G401.6 (cell line): ENCODE measurements at regions not wholly inside any gene's neighbourhood (a gene's known extent, or its start where the extent isn't known, plus 50 kb on each side); places are given as distances from the start of the nearest gene placed in this dataset.
"Not testable (repeated sequence)": the region's sequence is repeated elsewhere in the genome, so short reads cannot be mapped to it uniquely, and the experiment has no call there.

Source experiments
- FAIRE-seq: peaks from 2 replicates; lab custom pipeline; 2012; peaks lifted over from hg19 to GRCh38; lab: Jason Lieb, UNC

- no peak for FAIRE-seq
Observed at GRCh38 chr10:65375528-65375927, 1550.3 kb upstream of the LRRTM3 start.

DNA sequence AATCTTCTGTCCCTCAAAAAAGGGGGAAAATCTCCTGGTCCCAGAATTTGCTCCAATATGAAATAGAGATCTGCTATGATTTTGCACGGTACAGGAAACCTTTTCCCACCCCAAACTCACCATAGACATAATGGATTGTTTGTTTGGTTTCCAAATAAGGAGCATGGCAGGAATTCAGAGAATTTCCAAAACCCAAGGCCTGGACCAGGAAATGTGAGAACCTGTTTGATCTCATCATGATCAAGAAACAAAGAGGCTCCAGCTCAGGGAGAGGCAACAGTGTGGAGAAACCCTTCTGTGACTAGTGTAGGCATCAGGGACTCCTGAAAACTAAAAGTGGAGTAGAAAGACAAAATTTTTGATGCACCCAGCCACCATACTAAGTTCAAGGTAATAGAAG, 1548.1 kb upstream of the LRRTM3 start:
- no peak for FAIRE-seq

DNA sequence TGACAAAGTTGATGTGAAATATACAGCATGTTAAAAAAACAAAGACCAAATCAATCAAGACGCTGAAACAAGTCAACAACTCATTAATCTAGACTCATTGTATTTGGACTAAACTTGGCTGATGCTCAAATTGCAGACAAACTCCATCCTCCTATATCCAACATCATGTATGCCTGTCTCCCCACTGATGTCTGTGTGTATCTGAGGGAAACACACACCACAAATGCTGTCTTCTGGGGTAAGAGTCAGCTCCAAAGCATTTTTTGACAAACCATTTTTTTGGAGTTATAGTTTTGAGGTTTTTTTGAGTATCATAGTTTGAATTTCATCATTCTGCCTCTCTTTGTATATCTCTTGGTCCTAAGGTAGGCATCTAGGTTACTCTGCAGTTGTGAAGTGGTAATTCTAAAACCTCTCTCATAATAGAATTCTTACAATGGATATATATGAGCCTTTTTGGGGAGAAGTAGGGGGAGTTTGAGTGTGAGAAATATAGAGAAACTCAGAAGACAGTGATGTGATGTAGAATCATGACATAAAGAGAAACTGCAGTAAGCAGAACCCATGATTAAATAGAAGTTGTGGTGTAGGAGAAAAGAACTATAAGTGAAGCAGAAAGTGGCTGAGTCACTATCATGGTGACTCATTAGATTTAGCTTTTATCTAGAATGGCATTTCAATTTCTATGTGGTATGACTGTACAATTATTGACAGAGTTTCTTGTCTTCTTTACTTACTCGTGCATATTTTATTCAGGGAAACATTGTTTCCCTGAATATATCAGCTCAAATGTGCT, 1531.1 kb upstream of the LRRTM3 start:
- FAIRE-seq: no peak

DNA sequence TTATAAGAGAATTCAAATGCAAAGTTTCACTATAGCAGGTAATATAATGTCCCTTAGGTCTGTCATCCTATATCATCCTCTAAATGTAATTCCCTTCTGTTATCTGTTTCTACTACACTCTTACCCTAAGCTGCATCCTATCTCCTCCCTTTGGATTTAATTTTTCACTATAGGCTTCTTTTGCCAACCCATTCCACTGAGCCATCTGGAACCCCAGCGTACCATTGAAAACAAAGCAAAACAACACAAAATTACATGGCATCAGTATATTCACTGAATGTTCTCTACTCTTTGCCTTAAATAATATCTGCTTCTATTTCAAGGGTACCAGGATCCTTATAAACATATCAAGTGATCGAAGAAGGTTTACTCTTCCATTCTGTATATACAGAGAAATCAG, 1530.2 kb upstream of the LRRTM3 start:
- no peak for FAIRE-seq

- FAIRE-seq: no peak
Observed at GRCh38 chr10:65396997-65397396, 1528.8 kb upstream of the LRRTM3 start.

GRCh38 chr10:65408401-65408800, 1517.4 kb upstream of the LRRTM3 start:
- no peak for FAIRE-seq

DNA sequence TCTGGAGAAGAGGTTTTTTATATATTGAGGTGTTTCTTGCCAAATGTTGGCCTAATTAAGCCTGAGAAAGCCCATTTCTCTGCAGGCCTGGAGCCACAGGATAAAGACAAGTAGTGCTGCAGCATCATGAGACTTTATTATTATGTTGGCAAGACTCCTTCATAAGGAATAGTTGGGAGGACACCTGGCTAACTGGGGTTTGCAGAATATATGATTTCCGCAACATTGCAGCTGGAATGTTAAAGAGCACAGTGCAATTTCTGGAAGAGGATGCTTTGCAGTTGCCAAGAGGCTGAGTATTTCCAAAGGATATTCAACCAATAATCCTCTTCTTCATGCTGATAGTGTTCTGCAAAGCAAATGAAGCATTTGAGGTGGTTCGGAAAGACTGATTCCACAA, 1512.8 kb upstream of the LRRTM3 start:
- no peak for FAIRE-seq

DNA sequence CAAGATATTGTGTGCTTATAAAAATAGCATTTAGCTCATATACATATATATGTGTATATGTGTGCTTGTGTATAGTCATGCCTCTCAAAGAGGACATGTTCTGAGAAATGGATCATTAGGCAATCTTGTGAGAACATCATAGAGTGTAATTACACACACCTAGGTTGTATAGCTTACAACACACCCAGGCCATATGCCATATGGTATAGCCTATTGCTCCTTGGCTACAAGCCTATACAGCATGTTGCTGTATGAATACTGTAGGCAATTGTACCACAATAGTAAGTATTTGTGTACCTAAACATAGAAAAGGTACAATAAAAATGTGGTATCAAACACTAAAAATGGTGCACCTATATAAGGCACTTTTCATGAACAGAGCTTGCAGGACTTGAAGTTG, 1510.5 kb upstream of the LRRTM3 start:
- no peak for FAIRE-seq

GRCh38 chr10:65416094-65416493, 1509.7 kb upstream of the LRRTM3 start:
- no peak for FAIRE-seq

- FAIRE-seq: no peak
Observed at GRCh38 chr10:65419629-65420028, 1506.2 kb upstream of the LRRTM3 start.

DNA sequence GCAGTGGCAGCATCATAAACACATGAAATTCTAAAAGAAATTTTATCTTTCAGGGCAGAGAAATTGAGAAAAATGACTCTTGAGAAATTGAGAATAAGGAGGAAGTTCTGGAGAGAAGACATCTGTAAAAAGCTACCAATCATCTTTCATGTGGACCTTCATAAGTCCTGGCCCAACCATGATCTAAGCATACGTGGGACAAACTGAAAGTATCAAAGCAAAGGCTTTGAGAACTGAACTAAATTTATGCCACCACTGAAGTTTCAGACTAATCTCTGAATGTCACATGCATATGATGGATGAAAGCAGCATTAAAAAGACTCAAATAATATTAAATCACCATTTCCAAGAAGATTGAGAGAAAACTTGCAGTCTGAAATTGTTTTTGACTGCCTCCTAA, 1502.8 kb upstream of the LRRTM3 start:
- FAIRE-seq: no peak

DNA sequence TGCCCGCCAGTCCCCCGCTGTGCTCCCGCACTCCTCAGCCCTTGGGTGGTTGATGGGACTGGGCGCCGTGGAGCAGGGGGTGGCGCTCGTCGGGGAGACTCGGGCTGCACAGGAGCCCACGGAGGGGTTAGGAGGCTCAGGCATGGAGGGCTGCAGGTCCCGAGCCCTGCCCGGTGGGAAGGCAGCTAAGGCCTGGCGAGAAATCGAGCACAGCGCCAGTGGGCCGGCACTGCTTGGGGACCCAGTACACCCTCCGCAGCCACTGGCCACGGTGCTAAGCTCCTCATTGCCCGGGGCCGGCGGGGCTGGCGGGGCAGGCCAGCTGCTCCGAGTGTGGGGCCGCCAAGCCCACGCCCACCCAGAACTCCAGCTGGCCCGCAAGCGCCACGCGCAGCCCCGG, 1496.5 kb upstream of the LRRTM3 start:
- not testable (repeated sequence) for FAIRE-seq

DNA sequence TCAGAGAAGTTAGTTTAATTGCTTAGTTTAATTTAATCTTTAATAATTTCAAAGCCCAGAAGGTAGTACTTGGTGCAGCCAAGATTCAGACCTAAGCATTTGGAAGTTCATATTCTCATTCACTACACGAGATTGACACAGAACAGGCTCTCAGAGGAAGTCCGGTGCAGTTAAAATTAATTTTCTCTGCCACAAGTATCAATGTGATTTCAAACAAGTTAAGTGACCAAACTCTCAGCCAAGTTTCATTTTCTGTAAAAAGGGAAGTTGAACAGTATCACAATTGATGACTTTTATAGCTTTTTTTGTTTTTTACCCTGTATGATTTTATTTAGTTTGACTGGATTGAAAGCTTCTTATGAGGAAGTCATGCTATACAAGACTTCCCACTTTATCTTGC, 1494.9 kb upstream of the LRRTM3 start:
- no peak for FAIRE-seq

- FAIRE-seq: no peak
Observed at GRCh38 chr10:65470986-65471385, 1454.8 kb upstream of the LRRTM3 start.

- no peak for FAIRE-seq
Observed at GRCh38 chr10:65482848-65483247, 1443.0 kb upstream of the LRRTM3 start.

- no peak for FAIRE-seq
Observed at GRCh38 chr10:65491799-65492198, 1434.0 kb upstream of the LRRTM3 start.

GRCh38 chr10:65496541-65496940, 1429.3 kb upstream of the LRRTM3 start:
- FAIRE-seq: no peak

- no peak for FAIRE-seq
Observed at GRCh38 chr10:65497837-65498236, 1428.0 kb upstream of the LRRTM3 start.

DNA sequence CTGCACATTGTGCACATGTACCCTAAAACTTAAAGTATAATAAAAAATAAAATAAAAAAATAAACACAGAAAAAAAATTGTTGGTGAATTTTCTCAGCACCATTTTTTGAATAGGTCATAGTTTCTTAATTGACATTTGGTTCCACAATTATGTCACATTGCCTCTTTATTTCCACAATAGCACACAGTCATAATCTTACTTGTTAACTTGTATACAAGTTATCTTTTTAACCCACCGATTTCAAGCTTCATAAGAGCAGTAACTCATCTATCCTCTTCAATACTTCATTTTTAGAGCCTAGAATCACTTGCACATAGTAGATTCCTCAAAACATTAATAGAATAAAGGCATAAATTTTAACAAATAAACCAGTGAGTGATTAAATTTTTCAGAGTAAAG, 1425.1 kb upstream of the LRRTM3 start:
- FAIRE-seq: no peak

DNA sequence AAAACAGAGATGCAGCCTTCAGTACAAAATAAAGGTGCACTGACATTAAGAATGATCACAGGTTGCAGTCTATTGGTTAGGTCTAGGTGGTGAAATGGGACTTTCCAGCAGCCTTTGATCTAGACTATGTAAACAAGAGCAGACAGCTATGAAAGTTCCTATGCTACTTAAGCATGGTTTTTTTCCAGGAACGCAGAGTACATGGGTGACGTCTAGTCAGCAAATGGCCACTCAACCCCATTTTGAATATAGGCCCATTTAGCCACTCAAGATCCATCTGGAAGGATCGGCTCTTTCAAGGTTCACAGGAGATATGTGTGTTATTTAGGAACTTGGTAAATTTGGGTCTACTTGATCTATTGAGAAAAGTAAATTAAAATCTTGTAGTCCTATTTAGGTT, 1424.6 kb upstream of the LRRTM3 start:
- no peak for FAIRE-seq

DNA sequence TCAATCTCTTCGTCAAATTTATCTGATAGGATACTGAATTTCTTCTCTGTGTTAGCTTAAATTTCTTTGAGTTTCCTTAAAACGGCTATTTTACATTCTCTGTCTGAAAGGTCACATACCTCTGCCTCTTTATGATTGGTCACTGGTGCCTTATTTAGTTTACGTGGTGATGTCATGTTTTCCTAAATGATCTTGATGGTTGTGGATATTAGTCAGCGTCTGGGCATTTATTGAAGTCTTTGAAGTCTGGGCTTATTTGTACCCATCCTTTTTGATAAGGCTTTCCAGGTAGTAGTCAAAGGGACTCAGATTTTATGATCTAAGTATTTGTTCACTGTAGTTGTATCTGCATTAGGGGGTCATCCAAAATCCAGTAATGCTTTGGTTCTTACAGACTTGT, 1407.5 kb upstream of the LRRTM3 start:
- FAIRE-seq: no peak

- no peak for FAIRE-seq
Observed at GRCh38 chr10:65528986-65529385, 1396.8 kb upstream of the LRRTM3 start.

DNA sequence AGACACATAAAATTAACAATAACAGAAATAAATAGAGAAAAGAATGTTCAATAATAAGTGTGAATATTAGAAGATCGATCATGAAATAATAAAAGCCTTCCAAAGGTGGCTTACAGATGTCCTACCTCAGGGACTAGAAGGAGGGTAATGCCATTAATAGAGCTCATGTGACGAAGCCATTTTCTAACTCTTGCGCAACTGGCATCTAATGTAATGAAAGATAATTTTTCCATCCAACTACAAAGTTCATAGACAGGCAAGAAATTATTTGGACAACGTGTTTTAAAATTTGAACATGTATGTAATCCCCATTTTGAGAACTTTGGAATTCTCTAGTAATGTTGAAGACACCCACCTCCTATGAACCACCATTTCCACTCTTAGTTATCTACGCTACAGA, 1394.3 kb upstream of the LRRTM3 start:
- no peak for FAIRE-seq

DNA sequence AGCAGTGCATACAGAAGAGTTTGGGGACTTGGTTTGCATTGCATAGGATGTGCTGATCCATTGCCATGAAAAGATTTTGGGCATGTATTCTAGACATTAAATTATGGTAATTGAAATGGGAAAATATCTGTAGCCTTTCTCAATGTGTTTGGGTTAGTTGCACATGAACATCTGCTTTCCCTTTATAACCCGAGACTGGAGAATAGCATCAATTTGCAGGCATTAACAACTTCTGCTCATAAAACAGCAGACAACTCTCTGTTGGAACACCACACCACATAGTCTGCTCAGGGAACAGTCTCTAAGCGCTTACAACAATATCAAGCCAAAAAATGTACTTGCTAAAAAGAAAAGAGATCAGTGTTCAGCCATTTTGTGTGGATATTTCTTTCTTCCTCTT, 1391.1 kb upstream of the LRRTM3 start:
- FAIRE-seq: no peak

DNA sequence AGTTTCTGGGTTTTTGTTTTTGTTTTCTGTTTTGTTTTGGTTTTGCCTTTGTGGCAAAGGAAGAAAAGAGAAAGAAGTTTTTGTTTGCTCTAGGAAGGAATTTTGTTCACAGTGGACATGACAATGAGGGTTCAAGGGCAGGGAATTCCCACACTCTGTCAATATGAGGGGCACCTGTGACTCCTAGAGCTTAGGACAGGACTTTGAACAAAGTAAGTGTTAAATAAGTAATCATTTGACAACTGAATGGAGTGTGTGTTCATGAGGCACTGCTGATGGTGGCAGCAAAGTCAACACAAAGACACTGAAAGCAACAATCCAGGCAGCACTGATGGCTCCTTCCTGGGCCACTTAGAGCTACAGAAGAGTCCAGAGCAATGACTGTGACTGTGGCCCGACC, 1381.1 kb upstream of the LRRTM3 start:
- FAIRE-seq: no peak
